Activated naive CD4-positive, alpha-beta T cell treated with anti-CD3 and anti-CD28 coated beads, Interleukin-2, amount 10 ng/mL, durations not matched to agents 7 days and 5 days (primary cell): ENCODE measurements at regions not wholly inside any gene's neighbourhood (a gene's known extent, or its start where the extent isn't known, plus 50 kb on each side); places are given as distances from the start of the nearest gene placed in this dataset.

ENCODE experiments used
- CTCF ChIA-PET: fragments of 350-600 bp; sonication (Branson Sonifier 250); formaldehyde crosslinking; loops from one replicate; lab custom pipeline; 2021; ENCODE audit warnings: antibody characterized with exemption; lab: Charles Lee
- DNase-seq: peaks from one replicate; pipeline ENCODE4 v3.0.0-alpha.2; 2020
- H3K27ac Mint-ChIP-seq: one replicate; pipeline ENCODE4 v1.8.0; 2021; ENCODE audit warnings: mild to moderate bottlenecking, moderate library complexity, mixed read lengths
- H3K27me3 Mint-ChIP-seq: one replicate; pipeline ENCODE4 v1.8.0; 2021; ENCODE audit warnings: mild to moderate bottlenecking, mixed read lengths
- H3K36me3 Mint-ChIP-seq: one replicate; pipeline ENCODE4 v1.8.0; 2021; ENCODE audit warnings: mixed read lengths
- H3K4me1 Mint-ChIP-seq: one replicate; pipeline ENCODE4 v1.8.0; 2021; ENCODE audit warnings: mixed read lengths
- H3K4me3 Mint-ChIP-seq: one replicate; pipeline ENCODE4 v1.8.0; 2021; ENCODE audit warnings: mild to moderate bottlenecking, moderate library complexity, mixed read lengths
- H3K9me3 Mint-ChIP-seq: one replicate; pipeline ENCODE4 v1.8.0; 2021; ENCODE audit warnings: mixed read lengths

- CTCF ChIA-PET = no interaction called here
- no peaks in the 10 kb centered on the region for H3K4me1 Mint-ChIP-seq
- H3K36me3 Mint-ChIP-seq = no peaks in the 10 kb centered on the region
- peaks cover 4% of the 10 kb centered on the region for H3K9me3 Mint-ChIP-seq
- no peak overlapping the region for H3K4me3 Mint-ChIP-seq
- no peaks in the 10 kb centered on the region for H3K27me3 Mint-ChIP-seq
- no peak for DNase-seq
- H3K27ac Mint-ChIP-seq = no peak overlapping the region
Measured at GRCh38 chr15:97517737-97518136, 442.8 kb upstream of the ARRDC4 start.

GRCh38 chr15:97520689-97521088 is 439.8 kb upstream of the ARRDC4 start:
- Mint-ChIP-seq H3K36me3 (no peaks in the 10 kb centered on the region), H3K9me3 (peaks cover 4% of the 10 kb centered on the region), H3K27ac (no peak overlapping the region), H3K27me3 (no peaks in the 10 kb centered on the region), H3K4me3 (no peak overlapping the region), H3K4me1 (no peaks in the 10 kb centered on the region)
- no peak for DNase-seq
- CTCF ChIA-PET = no interaction called here

GRCh38 chr15:97521381-97522285 is 438.9 kb upstream of the ARRDC4 start:
- DNase-seq = no peak
- Mint-ChIP-seq H3K4me1 (no peaks in the 10 kb centered on the region), H3K27me3 (no peaks in the 10 kb centered on the region), H3K27ac (no peak overlapping the region), H3K9me3 (peaks cover 2% of the 10 kb centered on the region), H3K36me3 (no peaks in the 10 kb centered on the region), H3K4me3 (no peak overlapping the region)
- CTCF ChIA-PET = interaction anchor here (0.5 kb wide), 1 partner anchor 1225 kb away, joined by 3 read pairs; no protein-coding TSS in a partner anchor

GRCh38 chr15:97522347-97522746 is 438.2 kb upstream of the ARRDC4 start:
- Mint-ChIP-seq H3K36me3 (no peaks in the 10 kb centered on the region), H3K9me3 (peaks cover 2% of the 10 kb centered on the region), H3K4me1 (no peaks in the 10 kb centered on the region), H3K4me3 (no peak overlapping the region), H3K27me3 (no peaks in the 10 kb centered on the region), H3K27ac (no peak overlapping the region)
- no peak for DNase-seq
- CTCF ChIA-PET = no interaction called here

- peaks cover 3% of the 10 kb centered on the region for H3K9me3 Mint-ChIP-seq
- H3K27ac Mint-ChIP-seq = no peak overlapping the region
- no peaks in the 10 kb centered on the region for H3K4me1 Mint-ChIP-seq
- H3K27me3 Mint-ChIP-seq = no peaks in the 10 kb centered on the region
- no peak overlapping the region for H3K4me3 Mint-ChIP-seq
- DNase-seq = no peak
- CTCF ChIA-PET = no interaction called here
- no peaks in the 10 kb centered on the region for H3K36me3 Mint-ChIP-seq
Measured at GRCh38 chr15:97525809-97526208, 434.7 kb upstream of the ARRDC4 start.

GRCh38 chr15:97528238-97528637 is 432.3 kb upstream of the ARRDC4 start:
- Mint-ChIP-seq H3K4me3 (no peak overlapping the region), H3K27me3 (no peaks in the 10 kb centered on the region), H3K9me3 (peaks cover 5% of the 10 kb centered on the region), H3K36me3 (no peaks in the 10 kb centered on the region), H3K27ac (no peak overlapping the region), H3K4me1 (no peaks in the 10 kb centered on the region)
- CTCF ChIA-PET = no interaction called here
- DNase-seq = no peak

GRCh38 chr15:97545799-97546198 is 414.7 kb upstream of the ARRDC4 start:
- no peak for DNase-seq
- H3K4me1 Mint-ChIP-seq = no peaks in the 10 kb centered on the region
- no peak overlapping the region for H3K4me3 Mint-ChIP-seq
- H3K27ac Mint-ChIP-seq = no peak overlapping the region
- no peaks in the 10 kb centered on the region for H3K36me3 Mint-ChIP-seq
- H3K9me3 Mint-ChIP-seq = peaks cover 14% of the 10 kb centered on the region
- H3K27me3 Mint-ChIP-seq = no peaks in the 10 kb centered on the region
- CTCF ChIA-PET = no interaction called here

GRCh38 chr15:97547381-97547780 is 413.1 kb upstream of the ARRDC4 start:
- Mint-ChIP-seq H3K36me3 (no peaks in the 10 kb centered on the region), H3K4me1 (no peaks in the 10 kb centered on the region), H3K4me3 (no peak overlapping the region), H3K27ac (no peak overlapping the region), H3K9me3 (peaks cover 18% of the 10 kb centered on the region), H3K27me3 (no peaks in the 10 kb centered on the region)
- CTCF ChIA-PET = no interaction called here
- DNase-seq = no peak

- Mint-ChIP-seq H3K9me3 (peaks cover 5% of the 10 kb centered on the region), H3K27ac (no peak overlapping the region), H3K27me3 (no peaks in the 10 kb centered on the region), H3K4me3 (no peak overlapping the region), H3K4me1 (no peaks in the 10 kb centered on the region), H3K36me3 (no peaks in the 10 kb centered on the region)
- CTCF ChIA-PET = no interaction called here
- no peak for DNase-seq
Measured at GRCh38 chr15:97561529-97561928, 399.0 kb upstream of the ARRDC4 start.

- CTCF ChIA-PET = no interaction called here
- Mint-ChIP-seq H3K4me1 (no peaks in the 10 kb centered on the region), H3K4me3 (no peak overlapping the region), H3K36me3 (no peaks in the 10 kb centered on the region), H3K9me3 (peaks cover 7% of the 10 kb centered on the region), H3K27ac (no peak overlapping the region), H3K27me3 (no peaks in the 10 kb centered on the region)
- no peak for DNase-seq
Measured at GRCh38 chr15:97563516-97563915, 397.0 kb upstream of the ARRDC4 start.

GRCh38 chr15:97566961-97567360 is 393.5 kb upstream of the ARRDC4 start:
- Mint-ChIP-seq H3K27ac (no peak overlapping the region), H3K4me1 (no peaks in the 10 kb centered on the region), H3K36me3 (no peaks in the 10 kb centered on the region), H3K27me3 (no peaks in the 10 kb centered on the region), H3K9me3 (peaks cover 3% of the 10 kb centered on the region), H3K4me3 (no peak overlapping the region)
- DNase-seq = no peak
- CTCF ChIA-PET = no interaction called here

- Mint-ChIP-seq H3K27ac (no peak overlapping the region), H3K36me3 (no peaks in the 10 kb centered on the region), H3K4me3 (no peak overlapping the region), H3K4me1 (no peaks in the 10 kb centered on the region), H3K9me3 (peaks cover 3% of the 10 kb centered on the region), H3K27me3 (no peaks in the 10 kb centered on the region)
- CTCF ChIA-PET = no interaction called here
- no peak for DNase-seq
Measured at GRCh38 chr15:97567411-97567810, 393.1 kb upstream of the ARRDC4 start.

GRCh38 chr15:97576929-97577645 is 383.4 kb upstream of the ARRDC4 start:
- H3K9me3 Mint-ChIP-seq = peaks cover 19% of the 10 kb centered on the region
- CTCF ChIA-PET = interaction anchor here (0.5 kb wide), 1 partner anchor 12 kb away, joined by 3 read pairs; no protein-coding TSS in a partner anchor
- H3K27ac Mint-ChIP-seq = no peak overlapping the region
- no peak for DNase-seq
- no peaks in the 10 kb centered on the region for H3K27me3 Mint-ChIP-seq
- H3K4me1 Mint-ChIP-seq = no peaks in the 10 kb centered on the region
- no peak overlapping the region for H3K4me3 Mint-ChIP-seq
- no peaks in the 10 kb centered on the region for H3K36me3 Mint-ChIP-seq

- H3K4me3 Mint-ChIP-seq = no peak overlapping the region
- CTCF ChIA-PET = no interaction called here
- H3K4me1 Mint-ChIP-seq = no peaks in the 10 kb centered on the region
Measured at GRCh38 chr15:97585408-97585807, 375.1 kb upstream of the ARRDC4 start.

GRCh38 chr15:97592778-97593177 is 367.7 kb upstream of the ARRDC4 start:
- no peaks in the 10 kb centered on the region for H3K36me3 Mint-ChIP-seq
- CTCF ChIA-PET = no interaction called here

More at GRCh38 chr15:97585408-97585807, 375.1 kb upstream of the ARRDC4 start:
- Mint-ChIP-seq H3K36me3 (no peaks in the 10 kb centered on the region), H3K27me3 (no peaks in the 10 kb centered on the region), H3K9me3 (peaks cover 27% of the 10 kb centered on the region), H3K27ac (no peak overlapping the region)
- no peak for DNase-seq

More at GRCh38 chr15:97592778-97593177, 367.7 kb upstream of the ARRDC4 start:
- Mint-ChIP-seq H3K27me3 (no peaks in the 10 kb centered on the region), H3K4me3 (no peak overlapping the region), H3K9me3 (peaks cover 1% of the 10 kb centered on the region), H3K4me1 (no peaks in the 10 kb centered on the region), H3K27ac (no peak overlapping the region)
- no peak for DNase-seq
